ENCODE measurements at regions not wholly inside any gene's neighbourhood (a gene's known extent, or its start where the extent isn't known, plus 50 kb on each side); places are given as distances from the start of the nearest gene placed in this dataset.

GRCh38 chr12:32024884-32025592, 65.8 kb downstream of the RESF1 start:
- no peak for TF ChIP-seq CTCF (IDR thresholded peaks at IDR 0.05; ENCODE audit: insufficient read depth, low read length, severe bottlenecking)

GRCh38 chr12:32025906-32026305, 66.7 kb downstream of the RESF1 start:
- no peak for DNase-seq (ENCODE audit: low read depth)

More at GRCh38 chr12:32024884-32025592, 65.8 kb downstream of the RESF1 start:
- Histone ChIP-seq H3K36me3 (ENCODE audit: control insufficient read depth, insufficient read depth, low read length) (no peaks in the 10 kb centered on the region), H3K4me3 (ENCODE audit: low read depth, low read length) (no peak overlapping the region), H3K27me3 (ENCODE audit: control insufficient read depth, insufficient read depth, low read length) (no peaks in the 10 kb centered on the region)
- peak; percentile 2 for DNase-seq (ENCODE audit: low read depth)
- no peak for FAIRE-seq

GRCh38 chr12:32027684-32028365, 68.6 kb downstream of the RESF1 start:
- FAIRE-seq (no peak), DNase-seq (ENCODE audit: low read depth) (peak; percentile 5)
- TF ChIP-seq CTCF (IDR thresholded peaks at IDR 0.05; ENCODE audit: insufficient read depth, low read length, severe bottlenecking): no peak
- Histone ChIP-seq H3K36me3 (ENCODE audit: control insufficient read depth, insufficient read depth, low read length) (no peaks in the 10 kb centered on the region), H3K4me3 (ENCODE audit: low read depth, low read length) (no peak overlapping the region), H3K27me3 (ENCODE audit: control insufficient read depth, insufficient read depth, low read length) (no peaks in the 10 kb centered on the region)

More at GRCh38 chr12:32025906-32026305, 66.7 kb downstream of the RESF1 start:
- no peaks in the 10 kb centered on the region for H3K36me3 ChIP-seq (ENCODE audit: control insufficient read depth, insufficient read depth, low read length)
- no peak for TF ChIP-seq CTCF (IDR thresholded peaks at IDR 0.05; ENCODE audit: insufficient read depth, low read length, severe bottlenecking)
- no peaks in the 10 kb centered on the region for H3K27me3 ChIP-seq (ENCODE audit: control insufficient read depth, insufficient read depth, low read length)
- no peak for FAIRE-seq
- H3K4me3 ChIP-seq (ENCODE audit: low read depth, low read length): no peak overlapping the region

- no peak for DNase-seq (ENCODE audit: low read depth)
- no peak overlapping the region for H3K4me3 ChIP-seq (ENCODE audit: low read depth, low read length)
- H3K36me3 ChIP-seq (ENCODE audit: control insufficient read depth, insufficient read depth, low read length): no peaks in the 10 kb centered on the region
- FAIRE-seq: no peak
- H3K27me3 ChIP-seq (ENCODE audit: control insufficient read depth, insufficient read depth, low read length): no peaks in the 10 kb centered on the region
- no peak for TF ChIP-seq CTCF (IDR thresholded peaks at IDR 0.05; ENCODE audit: insufficient read depth, low read length, severe bottlenecking)
These were observed 70.9 kb downstream of the RESF1 start for GRCh38 chr12:32030151-32030550.

- no peak overlapping the region for H3K4me3 ChIP-seq (ENCODE audit: low read depth, low read length)
- FAIRE-seq (no peak), DNase-seq (ENCODE audit: low read depth) (no peak)
- no peaks in the 10 kb centered on the region for H3K27me3 ChIP-seq (ENCODE audit: control insufficient read depth, insufficient read depth, low read length)
- H3K36me3 ChIP-seq (ENCODE audit: control insufficient read depth, insufficient read depth, low read length): no peaks in the 10 kb centered on the region
- no peak for TF ChIP-seq CTCF (IDR thresholded peaks at IDR 0.05; ENCODE audit: insufficient read depth, low read length, severe bottlenecking)
These were observed 71.5 kb downstream of the RESF1 start for GRCh38 chr12:32030676-32031075.

Measured in bronchial epithelial cell (primary cell).